GM12878 (cell line): ENCODE measurements at regions not wholly inside any gene's neighbourhood (a gene's known extent, or its start where the extent isn't known, plus 50 kb on each side); places are given as distances from the start of the nearest gene placed in this dataset.

ENCODE experiments used
- ASH2L ChIP-seq: fragments of 300-600, 200-600 bp; sonication (generic); IDR thresholded peaks from 2 replicates; pipeline ENCODE4 v1.6.1; 2017; ENCODE audit warnings: low read depth, mild to moderate bottlenecking, borderline replicate concordance
- CTCF ChIP-seq, 3 experiments: IDR thresholded peaks in 2 of 3; conservative IDR thresholded peaks in 1 of 3; 2 replicates each; pipeline ENCODE4 v1.5.1; 2011; ENCODE audit warnings: low read depth in 3 of 3, low read length in 3 of 3, mild to moderate bottlenecking in 3 of 3, control low read depth in 2 of 3, moderate library complexity in 2 of 3, inconsistent platforms in 1 of 3, mixed read lengths in 1 of 3; ENCODE audit not compliant: control insufficient read depth in 2 of 3, insufficient read depth in 1 of 3; ENCODE audit errors: extremely low read depth in 1 of 3
- SP1 ChIP-seq: IDR thresholded peaks from one replicate; pipeline ENCODE4 v1.6.1; 2011; ENCODE audit warnings: low read depth, low read length
- ZNF274 ChIP-seq: IDR thresholded peaks from one replicate; pipeline ENCODE4 v1.8.0; 2011; ENCODE audit not compliant: insufficient read length, insufficient read depth

GRCh38 chr1:172969611-172970010 is 81.1 kb downstream of the TNFSF18 start:
- TF ChIP-seq ZNF274 (no peak), ASH2L (no peak), CTCF (IDR thresholded peaks at IDR 0.05 in 2 of 3, conservative IDR thresholded peaks at IDR 0.05 in 1 of 3; ENCODE audit: control insufficient read depth in 2 of 3, extremely low read depth in 1 of 3, insufficient read depth in 1 of 3, low read depth in 3 of 3, low read length in 3 of 3) (no peak), SP1 (no peak)
